ENCODE measurements at regions not wholly inside any gene's neighbourhood (a gene's known extent, or its start where the extent isn't known, plus 50 kb on each side); places are given as distances from the start of the nearest gene placed in this dataset.

DNA sequence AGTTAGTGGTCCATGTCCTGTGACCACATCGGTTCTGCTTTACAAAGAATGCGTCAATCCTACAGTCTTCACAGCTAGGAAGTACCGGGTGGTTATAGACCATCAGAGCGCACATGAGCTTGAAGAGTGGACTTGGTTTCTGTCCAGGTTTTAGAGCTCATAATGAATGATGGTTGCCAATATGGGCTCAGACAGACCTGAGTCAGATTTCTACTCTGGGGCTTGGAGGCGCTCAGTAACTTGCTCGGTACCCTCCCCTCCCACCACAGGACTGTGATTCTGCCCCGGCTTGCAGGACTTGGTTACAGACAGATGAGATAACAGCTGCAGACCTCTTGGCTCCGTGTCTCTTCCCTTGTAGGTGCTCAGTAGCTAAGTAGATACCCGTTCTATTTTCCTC, 284.7 kb downstream of the TSHZ3 start:
- no peak for FAIRE-seq
- H3K23me2 ChIP-seq (ENCODE audit: low read depth, low read length) = no peaks in the 10 kb centered on the region
- no peak overlapping the region; the same call in 1 of the 2 replicates for H3K18ac ChIP-seq (ENCODE audit: extremely low read depth, low read length)

More for the DNA sequence above, 284.7 kb downstream of the TSHZ3 start:
- H4K91ac ChIP-seq (replicated peaks; ENCODE audit: insufficient read length, low read length) = no peak overlapping the region
- H3K27me3 ChIP-seq (replicated peaks in 1 of 4; ENCODE audit: control insufficient read depth in 3 of 4, extremely low read depth in 1 of 4, insufficient read depth in 3 of 4, low read length in 3 of 4) = no peaks in the 10 kb centered on the region
- no peak overlapping the region for H3K27ac ChIP-seq (ENCODE audit: low read depth, low read length)
- H2BK20ac ChIP-seq (ENCODE audit: low read length) = no peak overlapping the region
- no peak overlapping the region for H3K9ac ChIP-seq (replicated peaks in 1 of 4; ENCODE audit: extremely low read depth in 1 of 4, low read depth in 3 of 4, low read length in 3 of 4)
- H4K5ac ChIP-seq (ENCODE audit: insufficient read length, low read depth, low read length) = no peak overlapping the region
- H3K9me3 ChIP-seq (ENCODE audit: insufficient read depth in 2 of 2, low read depth in 1 of 2, low read length in 1 of 2) = peaks cover 0 to 6% of the 10 kb centered on the region in 2 experiments; a peak in 1 of 4 replicates
- no peak overlapping the region for H3K23ac ChIP-seq (ENCODE audit: insufficient read length)
- H2BK15ac ChIP-seq (ENCODE audit: low read length) = no peak overlapping the region
- no peak overlapping the region for H2BK120ac ChIP-seq (replicated peaks; ENCODE audit: low read depth, low read length)
- H2BK5ac ChIP-seq (ENCODE audit: low read depth, low read length) = no peak overlapping the region
- no peak overlapping the region for H3K4me3 ChIP-seq (ENCODE audit: extremely low read depth in 1 of 4, insufficient read depth in 2 of 4, low read depth in 3 of 4, low read length in 4 of 4)
- WGBS, 2 experiments (ENCODE audit: extremely low coverage in 1 of 2, insufficient coverage in 1 of 2, insufficient read length in 1 of 2, insufficient replicate concordance in 2 of 2, low coverage in 1 of 2, low lambda C conversion rate in 2 of 2, missing lambda C conversion rate in 1 of 2) = 93% methylated on average over 9 of the region's 9 CpGs; no CpG with 5 or more reads in 1 of the 2 experiments
- no peak overlapping the region for H3K4ac ChIP-seq (replicated peaks; ENCODE audit: insufficient read length, low read depth, low read length)
- no peak overlapping the region for H3K56ac ChIP-seq (replicated peaks; ENCODE audit: insufficient read length, low read depth, low read length)
- H2AK5ac ChIP-seq (ENCODE audit: low read depth, low read length) = no peak overlapping the region
- H3K4me2 ChIP-seq (ENCODE audit: insufficient read depth in 1 of 2, low read depth in 2 of 2, low read length in 2 of 2) = no peak overlapping the region
- no peak overlapping the region for H3K14ac ChIP-seq (ENCODE audit: insufficient read length)
- DNase-seq (ENCODE audit: low read depth in 1 of 2, low spot score in 2 of 2) = no peak
- H4K8ac ChIP-seq (ENCODE audit: extremely low read depth, insufficient read depth, low read length) = no peak overlapping the region
- H2BK12ac ChIP-seq (ENCODE audit: low read depth, low read length) = no peak overlapping the region
- H3K79me1 ChIP-seq (ENCODE audit: low read depth, low read length) = no peaks in the 10 kb centered on the region
- H2AFZ ChIP-seq (ENCODE audit: low read length) = no peak overlapping the region
- TF ChIP-seq POLR2A (IDR thresholded peaks at IDR 0.05; ENCODE audit: control extremely low read depth in 1 of 2, low read depth in 2 of 2, low read length in 2 of 2) = no peak
- no peak for TF ChIP-seq BCL11A (IDR thresholded peaks at IDR 0.05; ENCODE audit: low read depth in 2 of 2, low read length in 2 of 2)
- H3K36me3 ChIP-seq (ENCODE audit: control insufficient read depth in 2 of 4, insufficient read depth in 4 of 4, low read length in 3 of 4) = no peaks in the 10 kb centered on the region
- CTCF ChIA-PET (ENCODE audit: partially characterized antibody) = interaction anchor here (2.3 kb wide), 1 partner anchor 10 kb away, joined by 9 read pairs; no protein-coding TSS in a partner anchor
- H3K4me1 ChIP-seq (replicated peaks in 1 of 4; ENCODE audit: control insufficient read depth in 3 of 4, insufficient read depth in 4 of 4, low read length in 3 of 4) = no peaks in the 10 kb centered on the region
- POLR2A ChIA-PET (ENCODE audit: partially characterized antibody) = no interaction called here
- H4K20me1 ChIP-seq (replicated peaks in 1 of 2; ENCODE audit: control insufficient read depth in 1 of 2, insufficient read depth in 2 of 2, low read length in 2 of 2) = no peaks in the 10 kb centered on the region
- no peaks in the 10 kb centered on the region for H3K79me2 ChIP-seq (ENCODE audit: control insufficient read depth in 1 of 2, insufficient read depth in 2 of 2, low read length in 2 of 2)
